Parathyroid adenoma (tissue), 2 donors: ENCODE measurements at regions not wholly inside any gene's neighbourhood (a gene's known extent, or its start where the extent isn't known, plus 50 kb on each side); places are given as distances from the start of the nearest gene placed in this dataset.
"Not testable (repeated sequence)": the region's sequence is repeated elsewhere in the genome, so short reads cannot be mapped to it uniquely, and the experiment has no call there.

Source experiments
- H2AFZ ChIP-seq: fragments of 300-600 bp; sonication (generic); one replicate; pipeline ENCODE4 v1.7.0; 2017; ENCODE audit warnings: antibody characterized with exemption, mild to moderate bottlenecking
- H3K27ac ChIP-seq: fragments of 300-600 bp; sonication (generic); one replicate; pipeline ENCODE4 v1.7.0; 2017
- H3K27me3 ChIP-seq: fragments of 300-600 bp; sonication (generic); one replicate; pipeline ENCODE4 v1.7.0; 2017; ENCODE audit warnings: low read length; ENCODE audit not compliant: control insufficient read depth, insufficient read depth
- H3K36me3 ChIP-seq: fragments of 300-600 bp; sonication (generic); one replicate; pipeline ENCODE4 v1.7.0; 2017; ENCODE audit warnings: low read length; ENCODE audit not compliant: control insufficient read depth, insufficient read depth
- H3K4me1 ChIP-seq: fragments of 300-600 bp; sonication (generic); one replicate; pipeline ENCODE4 v1.7.0; 2017; ENCODE audit warnings: control low read depth
- H3K4me2 ChIP-seq: fragments of 300-600 bp; sonication (generic); one replicate; pipeline ENCODE4 v1.7.0; 2017; ENCODE audit warnings: low read length
- H3K4me3 ChIP-seq: fragments of 300-600 bp; sonication (generic); one replicate; pipeline ENCODE4 v1.7.0; 2017; ENCODE audit warnings: low read depth, low read length
- H3K79me2 ChIP-seq: fragments of 300-600 bp; sonication (generic); one replicate; pipeline ENCODE4 v1.7.0; 2017; ENCODE audit warnings: control low read depth
- H3K9ac ChIP-seq: fragments of 300-600 bp; sonication (generic); one replicate; pipeline ENCODE4 v1.7.0; 2017; ENCODE audit warnings: mild to moderate bottlenecking
- H3K9me3 ChIP-seq: fragments of 300-600 bp; sonication (generic); one replicate; pipeline ENCODE4 v1.7.0; 2017; ENCODE audit warnings: low read length; ENCODE audit not compliant: control insufficient read depth
- TF ChIP-seq, protein P1 (sequence below): fragments of 300-600 bp; sonication (generic); IDR thresholded peaks from one replicate; pipeline ENCODE4 v1.7.0; 2017; ENCODE audit warnings: antibody characterized with exemption, mild to moderate bottlenecking
- donor health status: primary hyperparathyroidism.

DNA sequence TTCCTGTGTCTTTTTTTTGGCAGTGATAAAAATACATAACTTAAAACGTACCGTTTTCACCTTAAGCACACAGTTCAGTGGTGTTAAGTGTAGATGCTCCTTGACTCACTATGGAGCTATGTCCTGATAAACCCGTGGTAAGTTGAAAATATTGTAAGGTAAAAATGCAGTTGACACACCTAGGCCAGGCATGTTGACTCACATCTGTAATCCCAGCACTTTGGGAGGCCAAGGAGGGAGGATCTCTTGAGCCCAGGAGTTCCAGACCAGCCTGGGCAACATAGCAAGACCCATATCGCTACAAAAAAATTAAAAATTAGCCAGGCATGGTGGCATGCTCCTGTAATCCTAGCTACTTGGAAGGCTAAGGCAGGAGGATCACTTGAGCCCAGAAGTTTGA is 73.6 kb upstream of the COG2 start:
- no peaks in the 10 kb centered on the region for H3K4me1 ChIP-seq
- H3K27ac ChIP-seq, result no peak overlapping the region
- H3K36me3 ChIP-seq, result no peaks in the 10 kb centered on the region
- H3K79me2 ChIP-seq, result no peaks in the 10 kb centered on the region
- H3K4me3 ChIP-seq, result no peak overlapping the region
- no peak overlapping the region for H2AFZ ChIP-seq
- TF ChIP-seq, protein P1, sequence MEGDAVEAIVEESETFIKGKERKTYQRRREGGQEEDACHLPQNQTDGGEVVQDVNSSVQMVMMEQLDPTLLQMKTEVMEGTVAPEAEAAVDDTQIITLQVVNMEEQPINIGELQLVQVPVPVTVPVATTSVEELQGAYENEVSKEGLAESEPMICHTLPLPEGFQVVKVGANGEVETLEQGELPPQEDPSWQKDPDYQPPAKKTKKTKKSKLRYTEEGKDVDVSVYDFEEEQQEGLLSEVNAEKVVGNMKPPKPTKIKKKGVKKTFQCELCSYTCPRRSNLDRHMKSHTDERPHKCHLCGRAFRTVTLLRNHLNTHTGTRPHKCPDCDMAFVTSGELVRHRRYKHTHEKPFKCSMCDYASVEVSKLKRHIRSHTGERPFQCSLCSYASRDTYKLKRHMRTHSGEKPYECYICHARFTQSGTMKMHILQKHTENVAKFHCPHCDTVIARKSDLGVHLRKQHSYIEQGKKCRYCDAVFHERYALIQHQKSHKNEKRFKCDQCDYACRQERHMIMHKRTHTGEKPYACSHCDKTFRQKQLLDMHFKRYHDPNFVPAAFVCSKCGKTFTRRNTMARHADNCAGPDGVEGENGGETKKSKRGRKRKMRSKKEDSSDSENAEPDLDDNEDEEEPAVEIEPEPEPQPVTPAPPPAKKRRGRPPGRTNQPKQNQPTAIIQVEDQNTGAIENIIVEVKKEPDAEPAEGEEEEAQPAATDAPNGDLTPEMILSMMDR, result no peak
- no peaks in the 10 kb centered on the region for H3K27me3 ChIP-seq
- no peaks in the 10 kb centered on the region for H3K9me3 ChIP-seq
- no peak overlapping the region for H3K4me2 ChIP-seq
- no peak overlapping the region for H3K9ac ChIP-seq

DNA sequence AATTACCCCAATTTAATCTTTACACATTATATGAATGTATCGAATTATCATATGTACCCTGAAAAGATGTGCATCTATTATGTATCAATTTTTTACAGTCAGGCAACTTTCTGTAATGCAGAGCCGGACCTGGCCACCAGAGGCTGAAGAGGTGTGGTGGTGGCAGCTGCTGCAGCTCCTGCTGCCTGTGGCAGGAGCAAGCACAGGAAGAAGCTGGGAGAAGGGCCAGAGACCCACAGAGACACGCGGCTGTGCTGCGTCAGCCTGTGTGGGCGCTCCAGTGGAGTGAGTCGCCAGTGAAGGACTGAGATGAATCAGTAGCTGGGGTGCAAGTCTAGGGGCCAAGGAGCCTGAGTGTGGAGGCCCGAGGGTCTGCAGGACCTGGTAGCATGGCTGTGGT is 74.3 kb upstream of the COG2 start:
- TF ChIP-seq, protein P1, result peak; percentile 18
- no peaks in the 10 kb centered on the region for H3K4me1 ChIP-seq
- H3K27me3 ChIP-seq, result no peaks in the 10 kb centered on the region
- H3K4me3 ChIP-seq, result no peak overlapping the region
- H2AFZ ChIP-seq, result no peak overlapping the region
- H3K9ac ChIP-seq, result no peak overlapping the region
- no peak overlapping the region for H3K4me2 ChIP-seq
- no peak overlapping the region for H3K27ac ChIP-seq
- H3K36me3 ChIP-seq, result no peaks in the 10 kb centered on the region
- H3K79me2 ChIP-seq, result no peaks in the 10 kb centered on the region
- H3K9me3 ChIP-seq, result no peaks in the 10 kb centered on the region

DNA sequence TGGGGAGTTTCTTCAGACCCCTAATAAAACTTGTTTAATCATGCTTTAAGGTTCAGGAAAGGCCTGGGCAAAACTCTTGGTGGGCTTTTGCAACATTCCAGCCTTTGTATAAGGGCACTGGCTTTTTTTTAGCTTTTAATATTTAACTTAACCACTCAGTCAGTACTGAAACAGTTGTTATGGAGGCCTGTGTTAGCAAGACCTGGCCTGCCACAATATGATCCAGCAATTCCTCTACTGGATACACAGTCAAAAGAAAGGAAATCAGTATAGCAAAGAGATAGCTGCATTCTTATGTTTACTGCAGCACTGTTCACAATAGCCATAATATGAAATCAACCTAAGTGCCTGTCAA is 75.1 kb upstream of the COG2 start:
- TF ChIP-seq, protein P1, result no peak
- no peaks in the 10 kb centered on the region for H3K9me3 ChIP-seq
- no peak overlapping the region for H3K9ac ChIP-seq
- no peak overlapping the region for H2AFZ ChIP-seq
- no peaks in the 10 kb centered on the region for H3K4me1 ChIP-seq
- H3K36me3 ChIP-seq, result no peaks in the 10 kb centered on the region
- no peaks in the 10 kb centered on the region for H3K79me2 ChIP-seq
- no peaks in the 10 kb centered on the region for H3K27me3 ChIP-seq
- H3K4me3 ChIP-seq, result no peak overlapping the region
- no peak overlapping the region for H3K27ac ChIP-seq
- H3K4me2 ChIP-seq, result no peak overlapping the region

- not testable (repeated sequence) for H3K27ac ChIP-seq
Measured at GRCh38 chr1:230566532-230567220, 75.6 kb upstream of the COG2 start.

DNA sequence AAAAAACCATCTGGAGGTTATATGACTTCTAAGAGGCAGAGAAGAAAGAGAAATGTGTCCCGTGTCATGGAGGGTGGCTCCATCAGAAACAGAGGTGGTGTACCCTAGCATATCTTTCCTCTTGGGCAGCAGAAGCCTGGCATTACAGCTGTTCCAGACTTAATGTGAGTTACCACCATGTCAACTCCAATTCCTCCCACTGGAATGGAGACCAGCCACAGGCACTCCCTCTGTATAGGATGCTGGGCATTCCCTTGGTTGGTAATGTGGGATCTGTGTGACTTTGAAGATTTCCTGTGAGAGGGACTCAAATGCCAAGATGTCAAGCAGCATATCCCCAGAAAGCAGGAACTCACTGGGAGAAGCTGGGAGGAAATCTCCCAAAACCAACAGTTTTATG is 77.1 kb upstream of the COG2 start:
- no peak overlapping the region for H2AFZ ChIP-seq
- H3K4me2 ChIP-seq, result no peak overlapping the region
- TF ChIP-seq, protein P1, result no peak
- no peak overlapping the region for H3K27ac ChIP-seq
- H3K4me1 ChIP-seq, result no peaks in the 10 kb centered on the region
- H3K9ac ChIP-seq, result no peak overlapping the region
- H3K4me3 ChIP-seq, result no peak overlapping the region
- no peaks in the 10 kb centered on the region for H3K79me2 ChIP-seq
- no peaks in the 10 kb centered on the region for H3K27me3 ChIP-seq
- no peaks in the 10 kb centered on the region for H3K36me3 ChIP-seq
- no peaks in the 10 kb centered on the region for H3K9me3 ChIP-seq

More at GRCh38 chr1:230566532-230567220, 75.6 kb upstream of the COG2 start:
- not testable (repeated sequence) for H3K79me2 ChIP-seq, H3K9ac ChIP-seq, H3K36me3 ChIP-seq, H3K4me3 ChIP-seq, H3K27me3 ChIP-seq, H3K9me3 ChIP-seq, H3K4me2 ChIP-seq, H2AFZ ChIP-seq, H3K4me1 ChIP-seq
